DND-41 (cell line): ENCODE measurements at regions not wholly inside any gene's neighbourhood (a gene's known extent, or its start where the extent isn't known, plus 50 kb on each side); places are given as distances from the start of the nearest gene placed in this dataset.

Experiments
- ATAC-seq: fragments of 200-7000 bp; cut with Tn5 transposase; 3 replicates; pipeline ENCODE4 v1.9.1; 2021; ENCODE audit warnings: low read depth; ENCODE audit not compliant: insufficient read depth
- DNase-seq: peaks from one replicate; pipeline ENCODE4 v3.0.0-alpha.2; 2020
- H2AFZ ChIP-seq: 2 replicates; pipeline ENCODE4 v1.6.0; 2012; ENCODE audit warnings: low read depth, low read length
- H3K27ac ChIP-seq: 2 replicates; pipeline ENCODE4 v1.5.1; 2012; ENCODE audit warnings: low read length, inconsistent platforms
- H3K27me3 ChIP-seq: fragments of 200-600 bp; sonication (generic); 2 replicates; pipeline ENCODE4 v1.6.0; 2012; ENCODE audit warnings: low read length, mild to moderate bottlenecking, inconsistent platforms; ENCODE audit not compliant: insufficient read depth, poor library complexity
- H3K36me3 ChIP-seq: 2 replicates; pipeline ENCODE4 v1.5.1; 2012; ENCODE audit warnings: low read length, inconsistent platforms; ENCODE audit not compliant: insufficient read depth
- H3K4me1 ChIP-seq: 2 replicates; pipeline ENCODE4 v1.5.1; 2012; ENCODE audit warnings: mild to moderate bottlenecking, low read length; ENCODE audit not compliant: insufficient read depth
- H3K4me2 ChIP-seq: 2 replicates; pipeline ENCODE4 v1.6.0; 2012; ENCODE audit warnings: mild to moderate bottlenecking, moderate library complexity, low read length, inconsistent platforms; ENCODE audit not compliant: insufficient read depth
- H3K4me3 ChIP-seq, 2 experiments: fragments of 200-600 bp in 1 of 2; shearing (Covaris generic) in 1 of 2; 2 replicates each; pipeline ENCODE4 v1.5.1; 2012 to 2016; ENCODE audit warnings: inconsistent platforms in 2 of 2, low read length in 2 of 2, mild to moderate bottlenecking in 2 of 2, low read depth in 1 of 2, moderate library complexity in 1 of 2
- H3K79me2 ChIP-seq: 2 replicates; pipeline ENCODE4 v1.6.0; 2012; ENCODE audit warnings: low read length, inconsistent platforms; ENCODE audit not compliant: insufficient read depth
- H3K9ac ChIP-seq: 2 replicates; pipeline ENCODE4 v1.6.0; 2012; ENCODE audit warnings: low read depth, mild to moderate bottlenecking, inconsistent platforms, low read length, moderate library complexity
- H3K9me3 ChIP-seq: 2 replicates; pipeline ENCODE4 v1.5.1; 2012; ENCODE audit warnings: low read length, moderate library complexity, mild to moderate bottlenecking, inconsistent platforms; ENCODE audit not compliant: insufficient read depth, severe bottlenecking
- H4K20me1 ChIP-seq: 2 replicates; pipeline ENCODE4 v1.6.0; 2012; ENCODE audit warnings: low read length; ENCODE audit not compliant: insufficient read depth
- EZH2 ChIP-seq: IDR thresholded peaks from 3 replicates; pipeline ENCODE4 v1.6.1; 2012; ENCODE audit warnings: borderline replicate concordance, low read depth, mild to moderate bottlenecking, moderate library complexity, low read length, inconsistent platforms; ENCODE audit not compliant: severe bottlenecking
- TF ChIP-seq, protein P1 (sequence below): IDR thresholded peaks from 2 replicates; pipeline ENCODE4 v1.5.1; 2012; ENCODE audit warnings: borderline replicate concordance, low read length, moderate library complexity, mild to moderate bottlenecking; ENCODE audit not compliant: poor library complexity, severe bottlenecking; ENCODE audit errors: extremely low read depth

DNA sequence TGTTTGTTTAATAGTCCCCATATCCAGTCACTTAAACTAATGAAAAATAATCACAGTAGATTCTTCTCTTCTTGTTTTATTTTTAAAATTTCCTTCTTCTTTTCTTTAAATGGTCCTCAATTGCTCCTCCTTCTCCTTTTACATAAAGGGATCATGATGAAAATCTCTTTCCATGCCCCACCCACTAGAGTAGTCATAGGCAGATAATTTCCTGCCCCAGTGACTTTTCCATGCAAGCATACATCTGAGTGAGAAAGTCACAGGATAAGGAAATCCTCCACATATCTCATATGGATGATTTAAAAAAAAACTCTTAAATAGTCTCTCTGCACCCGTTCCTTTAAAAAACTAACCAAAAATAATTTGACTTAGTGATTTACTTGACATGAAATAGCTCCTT lies 552.3 kb upstream of the SETBP1 start:
- H3K27me3 ChIP-seq: no peaks in the 10 kb centered on the region
- ATAC-seq: no peak
- H3K79me2 ChIP-seq: no peaks in the 10 kb centered on the region
- no peaks in the 10 kb centered on the region for H3K9me3 ChIP-seq
- no peaks in the 10 kb centered on the region for H3K4me1 ChIP-seq
- H3K9ac ChIP-seq: no peak overlapping the region
- no peak overlapping the region for H3K27ac ChIP-seq
- no peak overlapping the region for H3K4me2 ChIP-seq
- no peak for DNase-seq
- no peaks in the 10 kb centered on the region for H4K20me1 ChIP-seq
- TF ChIP-seq EZH2: no peak
- TF ChIP-seq, protein P1, sequence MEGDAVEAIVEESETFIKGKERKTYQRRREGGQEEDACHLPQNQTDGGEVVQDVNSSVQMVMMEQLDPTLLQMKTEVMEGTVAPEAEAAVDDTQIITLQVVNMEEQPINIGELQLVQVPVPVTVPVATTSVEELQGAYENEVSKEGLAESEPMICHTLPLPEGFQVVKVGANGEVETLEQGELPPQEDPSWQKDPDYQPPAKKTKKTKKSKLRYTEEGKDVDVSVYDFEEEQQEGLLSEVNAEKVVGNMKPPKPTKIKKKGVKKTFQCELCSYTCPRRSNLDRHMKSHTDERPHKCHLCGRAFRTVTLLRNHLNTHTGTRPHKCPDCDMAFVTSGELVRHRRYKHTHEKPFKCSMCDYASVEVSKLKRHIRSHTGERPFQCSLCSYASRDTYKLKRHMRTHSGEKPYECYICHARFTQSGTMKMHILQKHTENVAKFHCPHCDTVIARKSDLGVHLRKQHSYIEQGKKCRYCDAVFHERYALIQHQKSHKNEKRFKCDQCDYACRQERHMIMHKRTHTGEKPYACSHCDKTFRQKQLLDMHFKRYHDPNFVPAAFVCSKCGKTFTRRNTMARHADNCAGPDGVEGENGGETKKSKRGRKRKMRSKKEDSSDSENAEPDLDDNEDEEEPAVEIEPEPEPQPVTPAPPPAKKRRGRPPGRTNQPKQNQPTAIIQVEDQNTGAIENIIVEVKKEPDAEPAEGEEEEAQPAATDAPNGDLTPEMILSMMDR: no peak
- H2AFZ ChIP-seq: no peak overlapping the region
- no peak overlapping the region for H3K4me3 ChIP-seq
- H3K36me3 ChIP-seq: no peaks in the 10 kb centered on the region

DNA sequence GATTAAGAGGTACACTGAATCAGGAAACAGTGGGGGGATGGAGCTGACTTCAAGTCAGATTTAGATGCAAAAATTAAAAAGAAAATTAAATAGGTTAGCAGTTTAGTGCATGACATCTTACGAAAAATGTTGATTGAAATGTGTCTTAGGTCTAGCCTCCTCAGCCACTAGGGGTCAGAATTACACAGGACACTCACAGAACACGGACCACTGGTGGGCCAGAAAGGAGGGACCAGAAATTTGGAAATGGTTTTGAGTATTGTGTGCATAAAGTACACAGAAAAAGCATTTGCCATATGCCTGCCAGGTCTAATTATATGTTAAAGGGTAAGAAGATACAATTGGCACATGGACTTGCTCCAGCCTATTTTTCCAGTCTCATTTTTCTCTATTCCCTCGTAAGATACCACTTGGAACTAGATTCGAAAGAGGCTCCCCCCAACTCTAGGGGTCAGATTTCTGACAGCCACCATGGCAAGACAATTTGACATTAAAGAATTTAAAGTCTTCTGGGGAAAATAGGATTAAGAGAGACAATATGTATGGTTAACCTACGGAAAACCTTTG lies 550.2 kb upstream of the SETBP1 start:
- H3K4me2 ChIP-seq: no peak overlapping the region
- ATAC-seq: peak; percentile 75; the same call in 2 of the 3 replicates

DNA sequence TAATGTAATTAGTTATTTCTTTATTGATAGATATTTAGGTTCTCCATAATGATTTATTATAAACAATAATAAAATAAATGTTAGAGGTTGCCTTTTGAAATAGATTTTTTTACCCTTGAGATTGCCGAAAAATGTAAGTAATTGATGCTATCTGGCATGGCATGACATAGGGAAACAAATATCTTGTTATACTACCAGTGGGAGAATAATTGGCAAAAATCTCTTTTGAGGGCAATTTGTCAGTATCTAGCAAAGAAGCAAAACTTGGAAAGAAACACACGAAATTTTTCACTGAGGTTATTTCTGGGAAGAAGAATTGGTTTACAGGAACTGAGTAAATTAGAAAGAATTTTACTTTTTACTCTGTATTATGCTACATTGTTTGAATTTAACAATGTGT lies 547.2 kb upstream of the SETBP1 start:
- Histone ChIP-seq H4K20me1 (no peaks in the 10 kb centered on the region), H3K4me2 (no peak overlapping the region), H3K79me2 (no peaks in the 10 kb centered on the region), H3K36me3 (no peaks in the 10 kb centered on the region), H3K9ac (no peak overlapping the region), H2AFZ (no peak overlapping the region), H3K9me3 (no peaks in the 10 kb centered on the region), H3K4me1 (no peaks in the 10 kb centered on the region), H3K4me3 (no peak overlapping the region), H3K27ac (no peak overlapping the region), H3K27me3 (no peaks in the 10 kb centered on the region)
- TF ChIP-seq, protein P1: no peak
- no peak for TF ChIP-seq EZH2
- DNase-seq: no peak
- no peak for ATAC-seq

More for the DNA sequence above, 550.2 kb upstream of the SETBP1 start:
- TF ChIP-seq, protein P1: peak; percentile 81
- TF ChIP-seq EZH2: no peak
- no peak overlapping the region for H3K9ac ChIP-seq
- H3K4me1 ChIP-seq: no peaks in the 10 kb centered on the region
- no peaks in the 10 kb centered on the region for H3K27me3 ChIP-seq
- H3K4me3 ChIP-seq: no peak overlapping the region
- H3K27ac ChIP-seq: no peak overlapping the region
- no peaks in the 10 kb centered on the region for H3K9me3 ChIP-seq
- no peaks in the 10 kb centered on the region for H3K79me2 ChIP-seq
- no peak overlapping the region for H2AFZ ChIP-seq
- DNase-seq: peak; percentile 53
- no peaks in the 10 kb centered on the region for H3K36me3 ChIP-seq
- no peaks in the 10 kb centered on the region for H4K20me1 ChIP-seq
